ENCODE measurements at regions not wholly inside any gene's neighbourhood (a gene's known extent, or its start where the extent isn't known, plus 50 kb on each side); places are given as distances from the start of the nearest gene placed in this dataset.

GRCh38 chr21:36582271-36582670 lies 102.3 kb upstream of the CLDN14 start:
- TF ChIP-seq FOSL1 (CRISPR knock-in tag; IDR thresholded peaks at IDR 0.05; ENCODE audit: borderline replicate concordance) (no peak), IRF9 (CRISPR knock-in tag; IDR thresholded peaks at IDR 0.05; ENCODE audit: borderline replicate concordance) (no peak), SIN3B (IDR thresholded peaks at IDR 0.05; ENCODE audit: low read length) (no peak), YY1 (IDR thresholded peaks at IDR 0.05; ENCODE audit: insufficient read depth, insufficient replicate concordance, low read depth, low read length) (no peak), CTCF (CRISPR knock-in tag; IDR thresholded peaks at IDR 0.05) (no peak), SETDB1 (CRISPR knock-in tag; IDR thresholded peaks at IDR 0.05; ENCODE audit: borderline replicate concordance) (no peak)

All from HepG2 (cell line).